Right forelimb (tissue), 1 donor: ENCODE measurements at regions not wholly inside any gene's neighbourhood (a gene's known extent, or its start where the extent isn't known, plus 50 kb on each side); places are given as distances from the start of the nearest gene placed in this dataset.

Experiments used
- DNase-seq: peaks from one replicate; pipeline ENCODE4 v3.0.0-alpha.2; 2018

GRCh38 chr2:136062066-136062837, 55.7 kb downstream of the CXCR4 start:
- DNase-seq: no peak

DNA sequence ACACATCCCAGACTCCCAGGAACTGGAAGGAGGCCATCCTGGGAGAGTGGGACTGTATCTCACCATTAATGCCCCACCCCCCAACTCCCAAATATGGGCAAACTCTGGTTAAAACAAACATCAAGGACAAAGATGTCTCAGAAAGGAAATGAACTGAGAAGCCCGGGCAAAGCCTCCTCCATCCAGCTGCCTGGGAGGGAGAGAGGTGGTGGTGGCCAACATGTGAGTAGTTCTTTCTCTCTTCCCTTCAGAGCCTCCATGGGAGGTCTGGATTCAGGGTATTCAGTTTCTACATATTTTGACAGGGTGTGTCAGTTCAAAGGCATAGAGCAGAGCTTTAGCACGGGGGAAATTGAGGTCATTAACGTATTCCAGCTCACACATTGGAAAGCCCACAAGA, 57.5 kb downstream of the CXCR4 start:
- no peak for DNase-seq

GRCh38 chr2:136059036-136059472, 58.9 kb downstream of the CXCR4 start:
- no peak for DNase-seq

DNA sequence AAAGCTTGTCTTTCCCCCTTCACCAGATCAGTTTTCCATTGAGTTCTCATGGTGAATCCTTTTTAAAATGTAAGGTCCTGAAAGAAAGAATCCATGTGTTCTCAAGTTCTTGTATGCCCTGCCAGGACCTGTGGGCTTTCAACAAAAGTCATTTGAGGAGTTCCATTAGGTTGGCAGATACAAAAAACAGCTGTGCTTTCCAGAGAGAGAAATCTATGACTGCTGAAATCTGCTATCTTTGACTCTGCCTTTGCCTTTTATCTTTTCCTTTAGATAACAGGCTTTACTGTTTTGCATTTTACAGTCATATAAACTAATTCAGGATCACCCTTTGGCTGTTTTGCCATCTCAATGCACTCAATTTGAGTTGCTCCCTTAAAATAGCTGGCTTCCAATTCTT, 59.7 kb downstream of the CXCR4 start:
- no peak for DNase-seq

- DNase-seq: no peak
Observed at GRCh38 chr2:136057802-136058140, 60.2 kb downstream of the CXCR4 start.

DNA sequence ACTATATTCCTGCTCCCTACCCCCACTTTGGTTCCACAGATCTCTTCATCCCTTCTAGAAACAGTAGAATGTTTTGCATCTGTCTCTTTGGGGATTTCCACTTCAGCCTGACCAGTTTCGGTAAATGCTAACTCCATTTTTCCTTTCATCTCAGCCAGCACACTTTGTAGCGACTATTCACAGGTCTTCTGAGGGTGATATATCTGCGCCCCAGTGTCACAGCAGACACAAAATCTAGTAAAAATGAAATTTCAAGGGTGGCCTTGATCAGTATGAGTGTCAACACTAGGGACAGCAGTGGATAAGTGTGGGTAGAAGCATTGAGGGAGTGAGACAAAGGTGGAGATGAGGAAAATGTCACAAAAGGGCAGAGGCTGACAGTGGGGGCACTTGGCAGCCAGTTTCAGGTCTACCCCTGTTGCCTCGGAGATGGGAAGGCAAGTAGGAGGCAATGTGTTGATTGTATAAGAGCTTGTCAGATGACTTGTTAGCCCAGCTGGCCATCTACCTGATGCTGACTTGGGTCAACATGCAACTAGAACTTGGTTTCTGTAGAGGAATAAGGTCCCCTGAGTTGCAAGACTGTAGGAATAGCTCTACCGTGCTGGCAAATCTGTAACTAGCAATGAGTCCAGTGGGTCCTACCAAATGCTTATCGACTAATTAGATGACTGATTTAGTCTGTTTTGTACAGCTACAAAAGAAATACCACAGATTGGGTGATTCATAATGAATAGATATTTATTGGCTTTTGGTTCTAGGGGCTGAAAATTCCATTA, 60.7 kb downstream of the CXCR4 start:
- no peak for DNase-seq

DNA sequence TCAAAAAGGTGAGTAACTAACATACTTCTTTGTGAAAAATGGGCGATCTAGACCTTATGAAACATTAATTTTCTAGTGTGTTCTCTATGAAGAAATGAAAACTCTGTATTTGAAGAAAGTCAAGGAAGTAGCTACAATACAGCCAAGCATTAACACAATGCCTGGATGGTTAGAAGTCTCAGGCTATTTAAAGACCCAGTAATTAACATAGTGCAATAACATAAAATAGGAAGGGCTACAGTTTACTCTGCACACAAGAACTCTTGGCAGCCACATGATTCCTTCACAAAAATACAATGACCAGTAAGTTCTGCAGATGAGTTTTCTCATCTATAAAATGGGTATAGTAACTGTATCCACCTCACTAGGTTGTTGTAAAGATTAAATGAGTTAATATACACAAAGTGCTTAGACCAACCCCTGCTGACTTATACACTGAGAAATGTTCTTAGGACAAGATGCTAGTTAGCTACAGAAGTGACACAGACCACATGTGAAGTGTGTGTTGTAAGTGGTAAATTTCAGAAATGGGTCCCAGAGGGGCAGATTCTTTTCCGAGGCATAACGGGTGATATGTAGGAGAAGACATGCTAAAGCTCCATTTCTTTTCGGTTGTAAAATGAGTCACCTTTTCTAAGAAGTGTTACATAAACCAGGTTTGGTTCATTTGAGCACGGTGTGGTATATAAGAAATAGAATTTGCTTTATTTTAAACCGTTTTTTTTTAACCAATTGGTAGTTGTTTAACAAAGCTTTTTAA, 61.8 kb downstream of the CXCR4 start:
- no peak for DNase-seq

DNA sequence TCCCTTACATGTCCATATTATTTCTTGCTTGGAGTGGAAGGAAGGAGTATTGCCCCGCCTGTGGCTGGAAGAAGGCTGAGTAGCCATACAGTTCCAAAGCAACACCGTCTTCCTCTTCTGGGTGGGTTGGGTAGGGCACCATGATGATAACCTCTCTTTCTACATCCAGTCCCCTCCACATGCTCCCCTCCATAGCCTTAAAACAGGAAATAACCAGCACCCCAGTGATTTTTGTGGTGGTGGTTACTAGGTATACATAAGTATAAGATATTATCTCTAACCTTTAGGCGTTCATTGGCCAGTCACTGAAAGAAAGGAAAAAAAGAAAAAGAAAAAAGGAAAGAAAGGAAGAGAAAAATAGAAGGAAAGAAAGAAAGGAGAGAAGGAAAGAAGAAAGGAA, 63.1 kb downstream of the CXCR4 start:
- no peak for DNase-seq

- no peak for DNase-seq
Observed at GRCh38 chr2:136052369-136053362, 65.3 kb downstream of the CXCR4 start.

DNA sequence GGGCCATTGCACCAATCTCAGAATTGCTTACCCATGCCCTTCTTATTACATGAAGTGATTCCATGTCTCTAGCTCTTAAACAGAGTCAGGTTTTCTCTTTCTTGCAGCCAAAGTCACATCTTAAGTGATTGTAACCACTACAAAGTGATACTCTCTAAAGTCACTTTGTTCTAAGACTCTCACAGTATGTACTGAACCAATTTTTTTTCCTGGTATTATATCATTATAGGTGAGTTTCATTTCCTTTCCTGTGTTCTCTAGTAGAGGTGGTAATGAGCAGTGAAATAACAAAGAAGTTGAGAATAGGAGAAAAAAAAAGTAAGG, 66.3 kb upstream of the DARS1 start:
- DNase-seq: no peak

DNA sequence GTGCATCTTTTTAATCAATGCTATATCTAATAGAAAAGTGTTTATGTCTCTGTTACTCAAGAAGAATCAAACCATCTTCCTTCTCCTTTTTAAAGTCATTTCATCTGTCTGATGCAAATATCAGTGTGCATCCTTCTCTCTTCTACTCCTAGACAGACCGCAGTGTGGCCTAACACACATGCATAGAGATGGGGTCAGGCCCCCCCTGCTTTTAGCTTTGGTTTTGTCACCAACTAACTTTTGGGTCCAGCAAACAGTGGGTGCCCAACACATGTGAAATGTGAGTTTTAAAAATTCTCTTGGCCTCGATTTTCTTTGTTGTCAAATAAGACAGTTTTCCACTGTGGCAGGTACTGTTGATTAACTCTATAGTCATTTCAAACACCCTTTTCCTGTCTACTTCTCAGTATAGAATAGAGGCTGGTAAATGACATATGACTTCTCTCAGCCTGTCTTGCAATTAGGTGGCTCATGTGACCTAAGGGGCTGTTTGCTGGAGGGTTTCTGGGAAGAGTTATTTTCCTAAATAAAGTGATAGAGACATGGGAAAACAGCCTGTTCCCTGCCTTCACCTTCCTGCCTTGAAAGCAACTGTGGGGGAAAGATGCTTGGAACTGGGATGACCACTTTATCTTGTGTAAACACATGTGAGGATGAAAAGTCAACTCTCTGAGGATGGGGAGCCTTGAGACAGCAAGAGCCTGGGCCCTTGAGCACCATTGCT, 65.7 kb upstream of the DARS1 start:
- DNase-seq: no peak

DNA sequence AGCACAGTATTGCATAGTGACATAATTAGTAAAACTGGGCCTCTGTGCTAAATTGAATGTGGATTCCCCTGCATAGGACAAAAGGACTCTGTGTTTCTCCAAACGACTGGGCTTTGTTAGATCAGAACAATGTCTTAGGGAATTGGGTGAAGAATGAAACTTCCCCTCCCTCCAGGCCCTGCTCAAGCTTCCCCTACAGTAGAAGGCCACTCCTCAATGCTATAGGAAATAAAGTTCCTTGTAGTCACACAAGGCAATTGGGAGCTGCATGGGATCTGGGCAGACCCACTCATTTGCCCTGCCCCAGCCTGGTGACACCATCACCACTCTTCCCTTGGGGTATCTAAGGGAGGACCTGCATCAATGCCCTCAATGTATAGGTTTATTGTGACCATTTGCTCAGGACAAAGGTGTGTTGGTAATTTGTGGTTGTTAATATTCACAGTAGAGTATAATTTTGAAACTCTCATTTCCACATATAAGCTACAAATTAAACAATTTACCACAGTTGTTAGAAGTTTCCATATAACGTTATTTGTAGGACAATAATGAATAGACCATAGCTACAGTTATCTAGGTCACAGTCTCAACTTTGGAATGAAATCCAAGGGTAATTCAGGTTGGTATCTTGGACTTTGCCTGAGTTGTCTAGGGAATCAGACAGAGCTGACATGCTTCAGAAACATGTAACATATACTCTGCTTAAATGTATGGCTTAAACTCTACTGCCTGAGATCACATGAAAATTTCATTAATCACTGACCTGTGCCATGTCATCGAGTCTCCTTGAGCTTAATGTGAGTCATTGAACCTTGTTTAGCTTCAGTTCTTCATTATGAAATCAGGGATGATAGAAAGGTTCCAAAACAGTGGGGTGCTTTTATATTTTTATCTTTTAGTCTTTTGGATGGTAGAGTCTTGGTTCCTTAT, 64.8 kb upstream of the DARS1 start:
- DNase-seq: no peak

DNA sequence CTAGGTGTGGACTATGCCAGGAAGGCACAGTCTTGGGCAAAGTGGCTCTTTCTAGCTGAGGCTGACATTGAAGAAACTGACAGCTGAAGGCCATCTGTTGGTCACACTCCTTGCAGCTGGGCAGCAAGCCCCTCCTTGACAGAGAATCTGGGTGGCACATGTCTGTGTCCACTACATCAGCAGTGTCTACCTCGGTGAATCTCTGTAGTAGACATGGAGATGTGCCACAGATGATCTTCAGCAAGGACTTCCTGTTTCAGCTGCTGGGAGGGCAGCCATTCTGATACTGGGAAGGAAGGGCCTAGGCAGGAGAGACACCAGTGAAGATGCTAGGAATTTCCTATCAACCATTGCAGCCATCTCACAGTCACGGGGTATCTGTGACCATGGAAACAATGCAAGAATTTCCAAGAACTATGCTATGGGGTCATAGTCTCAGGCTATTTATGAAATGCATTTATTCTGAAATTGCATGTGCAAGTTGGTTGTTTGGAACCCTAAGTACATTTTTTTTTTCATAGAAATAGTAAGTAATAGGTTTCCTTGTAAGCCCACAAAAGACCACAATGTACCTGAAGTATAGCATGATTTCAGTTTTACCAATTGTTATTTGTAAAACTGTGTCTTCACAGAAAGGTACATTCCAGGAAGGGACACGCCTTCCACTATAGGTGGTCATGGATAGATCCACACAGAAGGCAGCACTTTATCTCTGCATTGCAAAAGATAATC, 63.8 kb upstream of the DARS1 start:
- DNase-seq: peak; percentile 55

- DNase-seq: no peak
Observed at GRCh38 chr2:136045835-136046570, 60.6 kb upstream of the DARS1 start.

- DNase-seq: no peak
Observed at GRCh38 chr2:136045344-136045743, 59.9 kb upstream of the DARS1 start.
